SU-DHL-6 (cell line): ENCODE measurements at regions not wholly inside any gene's neighbourhood (a gene's known extent, or its start where the extent isn't known, plus 50 kb on each side); places are given as distances from the start of the nearest gene placed in this dataset.

ENCODE experiments used
- H2AFZ ChIP-seq: fragments of 200-600 bp; sonication (generic); 2 replicates; pipeline ENCODE4 v1.6.1; 2014; ENCODE audit warnings: low read depth, mild to moderate bottlenecking, moderate library complexity, mixed read lengths, antibody characterized with exemption, low read length; ENCODE audit not compliant: severe bottlenecking
- H3F3A ChIP-seq: fragments of 200-600 bp; shearing (Covaris generic); 2 replicates; pipeline ENCODE4 v1.6.0; 2016; ENCODE audit warnings: antibody characterized with exemption, mild to moderate bottlenecking; ENCODE audit not compliant: insufficient read depth
- H3K27ac ChIP-seq: fragments of 200-600 bp; sonication (generic); 2 replicates; pipeline ENCODE4 v1.5.1; 2016; ENCODE audit warnings: low read depth, mild to moderate bottlenecking, low read length, moderate library complexity, mixed read lengths
- H3K27me3 ChIP-seq: fragments of 200-600 bp; sonication (generic), shearing (Covaris generic); 2 replicates; pipeline ENCODE4 v1.6.0; 2014; ENCODE audit warnings: mild to moderate bottlenecking, low read length
- H3K36me3 ChIP-seq: fragments of 200-600 bp; sonication (generic); 2 replicates; pipeline ENCODE4 v1.6.1; 2014; ENCODE audit warnings: mild to moderate bottlenecking, low read length, mixed read lengths
- H3K4me2 ChIP-seq: fragments of 300-600, 200-600 bp; shearing (Covaris generic), sonication (generic); 2 replicates; pipeline ENCODE4 v1.6.0; 2014; ENCODE audit warnings: low read length, low read depth, mild to moderate bottlenecking; ENCODE audit not compliant: poor library complexity, severe bottlenecking
- H3K4me3 ChIP-seq: fragments of 200-600 bp; sonication (generic); 2 replicates; pipeline ENCODE4 v1.5.1; 2014; ENCODE audit warnings: antibody characterized with exemption, low read length, mild to moderate bottlenecking, mixed read lengths; ENCODE audit not compliant: insufficient read depth, poor library complexity, severe bottlenecking
- H3K79me2 ChIP-seq: fragments of 200-600 bp; sonication (generic); 2 replicates; pipeline ENCODE4 v1.6.1; 2014; ENCODE audit warnings: mild to moderate bottlenecking, low read length, moderate library complexity; ENCODE audit not compliant: insufficient read depth
- H3K9ac ChIP-seq: fragments of 200-600 bp; sonication (generic); 2 replicates; pipeline ENCODE4 v1.7.0; 2014; ENCODE audit warnings: mild to moderate bottlenecking, low read length
- H3K9me2 ChIP-seq: fragments of 200-600 bp; sonication (generic); replicated peaks from 2 replicates; pipeline ENCODE4 v1.6.1; 2014; ENCODE audit warnings: low read length; ENCODE audit not compliant: insufficient read depth
- H3K9me3 ChIP-seq: fragments of 200-600 bp; sonication (generic); 2 replicates; pipeline ENCODE4 v1.6.1; 2014; ENCODE audit warnings: low read length, mixed read lengths; ENCODE audit not compliant: insufficient read depth
- H4K20me1 ChIP-seq: fragments of 200-600 bp; sonication (generic); 2 replicates; pipeline ENCODE4 v1.6.1; 2014; ENCODE audit warnings: low read depth, mild to moderate bottlenecking, antibody characterized with exemption, low read length, moderate library complexity, mixed read lengths
- EZH2phosphoT487 ChIP-seq: fragments of 200-600 bp; sonication (generic), shearing (Covaris generic); conservative IDR thresholded peaks from 2 replicates; pipeline ENCODE4 v1.6.1; 2018; ENCODE audit warnings: mild to moderate bottlenecking, antibody characterized with exemption, low read length, moderate library complexity, mixed read lengths
- TF ChIP-seq, protein P1 (sequence below): fragments of 200-600 bp; sonication (generic); IDR thresholded peaks from one replicate; pipeline ENCODE4 v1.5.1; 2017; ENCODE audit warnings: antibody characterized with exemption, mild to moderate bottlenecking, low read length, moderate library complexity; ENCODE audit not compliant: insufficient read depth, poor library complexity, severe bottlenecking

DNA sequence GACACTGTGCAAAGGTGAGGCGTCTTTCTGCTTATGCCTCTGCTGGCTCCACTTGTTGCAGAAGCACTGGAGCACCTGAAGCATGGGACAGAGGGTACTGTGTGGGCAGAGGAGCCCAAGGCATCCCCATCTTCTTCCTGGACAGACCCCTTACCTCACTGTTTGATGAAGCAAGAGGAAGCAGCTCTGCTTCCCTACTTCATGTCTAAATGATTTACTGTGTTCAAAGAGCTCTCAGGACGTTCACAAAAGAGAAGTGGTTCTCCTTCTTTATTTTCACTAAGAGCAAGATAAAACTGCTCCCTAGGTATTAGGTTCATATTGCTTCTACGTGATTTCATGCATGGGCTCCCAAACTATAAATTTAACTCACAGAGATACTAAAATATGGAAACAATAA, 1635.4 kb upstream of the SLC10A2 start:
- TF ChIP-seq, protein P1, sequence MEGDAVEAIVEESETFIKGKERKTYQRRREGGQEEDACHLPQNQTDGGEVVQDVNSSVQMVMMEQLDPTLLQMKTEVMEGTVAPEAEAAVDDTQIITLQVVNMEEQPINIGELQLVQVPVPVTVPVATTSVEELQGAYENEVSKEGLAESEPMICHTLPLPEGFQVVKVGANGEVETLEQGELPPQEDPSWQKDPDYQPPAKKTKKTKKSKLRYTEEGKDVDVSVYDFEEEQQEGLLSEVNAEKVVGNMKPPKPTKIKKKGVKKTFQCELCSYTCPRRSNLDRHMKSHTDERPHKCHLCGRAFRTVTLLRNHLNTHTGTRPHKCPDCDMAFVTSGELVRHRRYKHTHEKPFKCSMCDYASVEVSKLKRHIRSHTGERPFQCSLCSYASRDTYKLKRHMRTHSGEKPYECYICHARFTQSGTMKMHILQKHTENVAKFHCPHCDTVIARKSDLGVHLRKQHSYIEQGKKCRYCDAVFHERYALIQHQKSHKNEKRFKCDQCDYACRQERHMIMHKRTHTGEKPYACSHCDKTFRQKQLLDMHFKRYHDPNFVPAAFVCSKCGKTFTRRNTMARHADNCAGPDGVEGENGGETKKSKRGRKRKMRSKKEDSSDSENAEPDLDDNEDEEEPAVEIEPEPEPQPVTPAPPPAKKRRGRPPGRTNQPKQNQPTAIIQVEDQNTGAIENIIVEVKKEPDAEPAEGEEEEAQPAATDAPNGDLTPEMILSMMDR, result no peak
- TF ChIP-seq EZH2phosphoT487, result no peak
- Histone ChIP-seq H4K20me1 (no peaks in the 10 kb centered on the region), H3K36me3 (no peaks in the 10 kb centered on the region), H3K79me2 (no peaks in the 10 kb centered on the region), H3K9ac (no peak overlapping the region), H3F3A (no peaks in the 10 kb centered on the region), H3K4me2 (no peak overlapping the region), H3K9me3 (0 out of 2 replicates have a peak, but pooled peaks cover 3% of the 10 kb centered on the region), H3K27me3 (no peaks in the 10 kb centered on the region), H3K9me2 (no peaks in the 10 kb centered on the region), H2AFZ (no peak overlapping the region), H3K27ac (no peak overlapping the region), H3K4me3 (no peak overlapping the region)

DNA sequence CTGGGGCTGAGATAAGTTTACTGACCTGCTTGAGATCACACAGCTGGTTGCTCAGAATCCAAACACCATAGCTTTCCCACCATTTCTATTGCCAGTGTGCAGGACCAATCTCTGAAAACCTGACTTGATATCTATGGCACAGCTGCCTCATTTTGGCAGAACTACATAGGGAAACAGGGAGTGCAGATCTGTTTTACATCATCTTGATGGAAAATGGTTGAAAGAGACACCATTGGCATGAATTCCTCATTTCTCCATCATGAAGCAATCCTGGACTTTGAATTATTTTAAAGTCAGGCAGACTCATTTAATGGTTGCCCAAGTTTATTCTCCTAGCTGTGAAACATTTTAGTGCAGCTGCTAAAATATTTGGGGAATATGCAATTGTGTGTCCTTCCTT, 1628.2 kb upstream of the SLC10A2 start:
- Histone ChIP-seq H3K4me2 (no peak overlapping the region), H3K27me3 (no peaks in the 10 kb centered on the region), H3K79me2 (no peaks in the 10 kb centered on the region), H4K20me1 (no peaks in the 10 kb centered on the region), H3K27ac (no peak overlapping the region), H3K4me3 (no peak overlapping the region), H2AFZ (no peak overlapping the region), H3K36me3 (no peaks in the 10 kb centered on the region), H3K9me2 (no peaks in the 10 kb centered on the region), H3K9me3 (no peaks in the 10 kb centered on the region), H3K9ac (no peak overlapping the region), H3F3A (no peaks in the 10 kb centered on the region)
- TF ChIP-seq, protein P1, result no peak
- TF ChIP-seq EZH2phosphoT487, result no peak

DNA sequence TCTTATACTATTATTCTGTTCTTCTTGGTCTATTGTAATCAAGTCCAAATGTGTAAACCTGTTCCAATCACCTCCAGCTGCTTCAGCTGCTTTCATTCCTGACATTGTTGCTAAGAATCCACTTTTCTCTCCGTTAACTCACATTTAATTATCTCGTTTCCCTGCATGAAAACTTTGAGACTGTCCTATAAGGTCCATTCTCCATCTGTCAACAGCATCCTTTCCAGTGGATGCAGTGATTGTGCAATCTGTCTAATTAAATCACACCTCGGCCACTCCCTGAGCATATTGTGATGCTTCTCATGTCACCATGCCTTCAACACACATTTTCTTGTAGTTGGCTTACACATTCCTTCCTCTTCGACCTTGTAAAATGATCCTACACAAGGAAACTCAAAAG, 1626.9 kb upstream of the SLC10A2 start:
- H3K27ac ChIP-seq, result no peak overlapping the region
- H3K9me2 ChIP-seq, result no peaks in the 10 kb centered on the region
- no peaks in the 10 kb centered on the region for H3K27me3 ChIP-seq
- H4K20me1 ChIP-seq, result no peaks in the 10 kb centered on the region
- H3K9ac ChIP-seq, result no peak overlapping the region
- no peak overlapping the region for H3K4me2 ChIP-seq
- no peaks in the 10 kb centered on the region for H3K79me2 ChIP-seq
- H2AFZ ChIP-seq, result no peak overlapping the region
- no peak overlapping the region for H3K4me3 ChIP-seq
- H3K9me3 ChIP-seq, result no peaks in the 10 kb centered on the region
- no peaks in the 10 kb centered on the region for H3F3A ChIP-seq
- no peak for TF ChIP-seq EZH2phosphoT487
- TF ChIP-seq, protein P1, result no peak
- H3K36me3 ChIP-seq, result no peaks in the 10 kb centered on the region
